Activated T-helper 2 cell treated with anti-CD3 and anti-CD28 coated beads, Interferon-gamma antibody, Interleukin-2, Interleukin-4, amounts not matched to agents 10 μg/mL and 5 μg/mL and 100 μg/mL, durations not matched to agents 14 hours and 24 hours and 36 hours (primary cell): ENCODE measurements at regions not wholly inside any gene's neighbourhood (a gene's known extent, or its start where the extent isn't known, plus 50 kb on each side); places are given as distances from the start of the nearest gene placed in this dataset.

Source experiments
- DNase-seq: peaks from one replicate; pipeline ENCODE4 v3.0.0; 2021; ENCODE audit warnings: low spot score
- H3K27ac Mint-ChIP-seq: one replicate; pipeline ENCODE4 v1.8.0; 2021; ENCODE audit warnings: mixed read lengths
- H3K27me3 Mint-ChIP-seq: one replicate; pipeline ENCODE4 v1.8.0; 2021; ENCODE audit warnings: low read depth, mixed read lengths
- H3K36me3 Mint-ChIP-seq: one replicate; pipeline ENCODE4 v1.8.0; 2021; ENCODE audit warnings: low read depth, mixed read lengths
- H3K4me1 Mint-ChIP-seq: one replicate; pipeline ENCODE4 v1.8.0; 2021; ENCODE audit warnings: low read depth, mixed read lengths
- H3K4me3 Mint-ChIP-seq: one replicate; pipeline ENCODE4 v1.8.0; 2021; ENCODE audit warnings: low read depth, mild to moderate bottlenecking, moderate library complexity, mixed read lengths
- H3K9me3 Mint-ChIP-seq: one replicate; pipeline ENCODE4 v1.8.0; 2021; ENCODE audit warnings: mixed read lengths
- intact Hi-C: fragments of 100-400 bp; cut with micrococcal nuclease; formaldehyde crosslinking; loops from one replicate; pipeline ENCODE4 v1.15.1; 2023

DNA sequence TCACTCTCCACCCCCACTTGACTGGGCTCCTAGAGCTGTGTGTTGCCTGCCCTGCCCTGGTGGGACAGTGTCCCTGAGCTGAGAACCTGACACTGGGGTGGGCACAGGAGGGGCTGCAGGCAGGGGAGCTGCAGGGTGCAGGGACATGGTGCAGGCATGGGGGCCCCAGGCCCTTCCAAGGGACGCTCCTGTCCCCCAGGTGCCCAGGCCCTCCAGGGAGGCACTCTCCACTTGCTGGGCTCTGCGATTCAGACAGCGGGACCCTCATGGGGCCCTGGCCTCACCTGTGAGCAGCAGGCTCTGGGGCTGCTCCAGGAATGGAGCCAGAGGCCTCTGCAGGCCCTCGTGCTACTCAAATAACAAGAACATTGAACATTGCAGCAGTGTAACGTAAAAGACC is 89.4 kb downstream of the BARX1 start:
- H3K9me3 Mint-ChIP-seq, result no peaks in the 10 kb centered on the region
- no peak overlapping the region for H3K27ac Mint-ChIP-seq
- no peak for DNase-seq
- intact Hi-C loops, result no loop called here
- no peaks in the 10 kb centered on the region for H3K4me1 Mint-ChIP-seq
- H3K36me3 Mint-ChIP-seq, result no peaks in the 10 kb centered on the region
- peaks cover 9% of the 10 kb centered on the region for H3K27me3 Mint-ChIP-seq
- no peak overlapping the region for H3K4me3 Mint-ChIP-seq

DNA sequence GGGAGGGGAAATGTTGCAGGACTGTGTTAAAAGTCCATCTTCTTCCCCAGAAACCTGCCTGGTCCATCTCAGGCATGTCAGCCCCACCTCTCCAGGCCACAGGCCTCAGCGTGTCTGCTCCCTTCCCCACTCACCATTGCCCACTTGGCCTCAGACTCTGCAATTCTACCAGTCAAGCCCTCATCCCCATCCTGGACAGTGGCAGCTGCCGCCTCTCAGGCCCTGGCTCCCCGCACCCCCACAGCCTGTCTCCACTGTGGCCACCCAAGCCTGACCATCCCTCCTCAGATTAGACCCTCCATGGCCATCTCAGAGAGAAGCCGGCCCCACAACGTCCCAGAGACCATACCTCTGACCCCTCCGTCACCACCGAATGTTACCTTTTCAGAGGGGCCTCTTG is 89.9 kb downstream of the BARX1 start:
- Mint-ChIP-seq H3K27me3 (peaks cover 13% of the 10 kb centered on the region), H3K36me3 (no peaks in the 10 kb centered on the region), H3K4me1 (no peaks in the 10 kb centered on the region), H3K9me3 (no peaks in the 10 kb centered on the region), H3K4me3 (no peak overlapping the region), H3K27ac (no peak overlapping the region)
- DNase-seq, result no peak
- intact Hi-C loops, result no loop called here

DNA sequence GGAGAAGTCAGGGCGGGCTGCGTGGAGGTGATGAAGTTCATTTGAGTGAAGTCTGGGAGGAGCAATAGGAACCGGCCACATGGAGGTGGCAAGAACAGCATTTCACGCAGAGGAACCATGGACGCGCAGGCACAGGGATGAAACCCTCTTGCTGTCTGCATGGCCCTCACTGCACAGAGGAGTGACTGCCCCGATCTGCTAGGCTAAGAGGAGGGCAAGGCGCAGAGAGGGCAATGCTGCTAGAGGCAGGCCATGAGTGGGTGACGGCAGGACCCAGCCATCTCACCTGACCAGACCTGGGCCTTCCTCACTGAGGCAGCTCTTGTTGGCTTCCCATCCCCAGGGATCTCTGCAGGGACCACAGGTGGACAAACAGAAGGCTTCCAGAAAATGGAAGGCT is 90.3 kb downstream of the BARX1 start:
- no peaks in the 10 kb centered on the region for H3K36me3 Mint-ChIP-seq
- no peaks in the 10 kb centered on the region for H3K4me1 Mint-ChIP-seq
- DNase-seq, result no peak
- H3K9me3 Mint-ChIP-seq, result no peaks in the 10 kb centered on the region
- intact Hi-C loops, result no loop called here
- no peak overlapping the region for H3K27ac Mint-ChIP-seq
- H3K27me3 Mint-ChIP-seq, result peaks cover 17% of the 10 kb centered on the region
- H3K4me3 Mint-ChIP-seq, result no peak overlapping the region

DNA sequence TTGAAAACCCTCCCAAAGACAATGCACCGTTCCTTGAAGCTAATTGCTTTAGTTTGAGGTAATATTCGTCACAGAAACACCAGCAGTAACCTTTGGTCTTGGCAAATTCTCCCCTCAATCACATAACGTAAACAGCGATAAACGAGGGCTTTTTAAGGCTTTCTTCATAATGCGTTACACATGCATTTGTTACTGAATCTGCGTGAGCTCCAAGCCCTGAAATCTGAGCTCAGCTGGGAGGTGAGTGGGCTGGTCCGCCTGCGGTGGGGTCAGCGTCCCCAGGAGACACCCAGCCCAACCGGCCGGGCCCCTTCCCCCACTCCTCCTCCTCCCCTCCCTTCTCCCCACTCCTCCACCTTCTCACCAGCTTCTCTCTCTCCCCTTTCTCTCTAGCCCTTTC is 91.1 kb downstream of the BARX1 start:
- DNase-seq, result no peak
- intact Hi-C loops, result no loop called here
- Mint-ChIP-seq H3K4me1 (no peaks in the 10 kb centered on the region), H3K36me3 (no peaks in the 10 kb centered on the region), H3K9me3 (no peaks in the 10 kb centered on the region), H3K27ac (no peak overlapping the region), H3K27me3 (peaks cover 20% of the 10 kb centered on the region), H3K4me3 (no peak overlapping the region)

DNA sequence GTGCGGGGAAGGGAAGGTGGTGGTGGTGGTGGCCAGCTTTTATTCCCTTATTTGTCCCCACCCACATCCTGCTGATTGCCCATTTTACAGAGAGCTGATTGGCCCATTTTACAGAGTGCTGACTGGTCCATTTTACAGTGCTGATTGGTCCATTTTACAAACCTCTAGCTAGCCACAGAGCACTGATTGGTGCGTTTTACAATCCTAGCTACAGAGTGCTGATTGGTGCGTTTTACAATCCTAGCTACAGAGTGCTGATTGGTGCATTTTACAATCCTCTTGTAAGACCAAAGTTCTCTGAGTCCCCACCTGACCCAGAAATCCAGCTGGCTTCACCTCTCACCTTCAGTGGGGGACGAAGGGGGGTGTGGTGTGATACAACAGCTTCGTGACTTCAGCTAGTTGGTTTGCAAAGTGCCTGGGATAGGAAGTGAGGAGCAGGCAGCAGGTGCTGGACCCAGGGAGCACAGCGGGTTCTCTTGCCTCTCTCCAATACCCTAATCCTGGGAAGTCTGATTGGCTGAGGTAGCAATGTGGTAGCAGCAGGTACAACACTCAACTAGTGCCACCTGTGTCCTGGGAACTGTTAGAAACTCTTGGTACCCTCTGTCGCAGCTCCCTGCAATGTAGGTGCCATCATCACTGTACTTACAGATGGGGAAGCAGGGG is 92.1 kb downstream of the BARX1 start:
- Mint-ChIP-seq H3K4me1 (no peaks in the 10 kb centered on the region), H3K4me3 (no peak overlapping the region), H3K27me3 (peaks cover 28% of the 10 kb centered on the region), H3K9me3 (no peaks in the 10 kb centered on the region), H3K27ac (no peak overlapping the region), H3K36me3 (no peaks in the 10 kb centered on the region)
- DNase-seq, result no peak
- intact Hi-C loops, result no loop called here

DNA sequence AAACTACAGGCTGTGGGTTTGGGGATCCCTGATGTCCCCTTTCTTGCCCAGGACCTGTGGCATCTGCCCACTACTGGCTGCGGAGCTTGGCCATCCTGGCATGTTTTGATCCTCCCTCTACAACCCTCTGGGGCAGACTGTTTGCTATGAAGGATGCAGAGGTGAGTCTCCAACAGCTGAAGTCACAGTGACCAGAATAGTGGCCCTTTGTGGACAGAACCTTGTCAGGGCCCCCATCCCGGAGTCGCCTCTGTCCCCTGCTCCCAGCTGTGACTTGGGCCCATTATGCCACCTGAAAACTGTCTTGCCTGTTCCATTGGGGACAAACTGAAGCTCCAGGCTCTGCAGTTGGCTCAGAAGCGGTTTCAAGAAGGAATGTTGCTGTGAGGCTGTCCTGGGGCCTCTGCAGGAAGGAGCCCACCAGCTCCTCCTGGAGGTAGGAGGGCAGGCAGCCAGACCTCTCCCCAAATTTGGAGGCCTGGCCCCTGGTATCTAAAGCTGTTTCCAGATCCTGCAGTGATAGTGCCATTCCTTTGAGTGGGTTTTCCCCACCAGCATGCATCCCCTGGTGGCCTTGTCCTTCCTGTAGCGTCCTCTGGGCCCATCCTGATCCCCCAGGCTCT is 93.3 kb downstream of the BARX1 start:
- Mint-ChIP-seq H3K27me3 (peaks cover 31% of the 10 kb centered on the region), H3K36me3 (no peaks in the 10 kb centered on the region), H3K27ac (no peak overlapping the region), H3K9me3 (no peaks in the 10 kb centered on the region), H3K4me3 (no peak overlapping the region), H3K4me1 (no peaks in the 10 kb centered on the region)
- intact Hi-C loops, result no loop called here
- no peak for DNase-seq

DNA sequence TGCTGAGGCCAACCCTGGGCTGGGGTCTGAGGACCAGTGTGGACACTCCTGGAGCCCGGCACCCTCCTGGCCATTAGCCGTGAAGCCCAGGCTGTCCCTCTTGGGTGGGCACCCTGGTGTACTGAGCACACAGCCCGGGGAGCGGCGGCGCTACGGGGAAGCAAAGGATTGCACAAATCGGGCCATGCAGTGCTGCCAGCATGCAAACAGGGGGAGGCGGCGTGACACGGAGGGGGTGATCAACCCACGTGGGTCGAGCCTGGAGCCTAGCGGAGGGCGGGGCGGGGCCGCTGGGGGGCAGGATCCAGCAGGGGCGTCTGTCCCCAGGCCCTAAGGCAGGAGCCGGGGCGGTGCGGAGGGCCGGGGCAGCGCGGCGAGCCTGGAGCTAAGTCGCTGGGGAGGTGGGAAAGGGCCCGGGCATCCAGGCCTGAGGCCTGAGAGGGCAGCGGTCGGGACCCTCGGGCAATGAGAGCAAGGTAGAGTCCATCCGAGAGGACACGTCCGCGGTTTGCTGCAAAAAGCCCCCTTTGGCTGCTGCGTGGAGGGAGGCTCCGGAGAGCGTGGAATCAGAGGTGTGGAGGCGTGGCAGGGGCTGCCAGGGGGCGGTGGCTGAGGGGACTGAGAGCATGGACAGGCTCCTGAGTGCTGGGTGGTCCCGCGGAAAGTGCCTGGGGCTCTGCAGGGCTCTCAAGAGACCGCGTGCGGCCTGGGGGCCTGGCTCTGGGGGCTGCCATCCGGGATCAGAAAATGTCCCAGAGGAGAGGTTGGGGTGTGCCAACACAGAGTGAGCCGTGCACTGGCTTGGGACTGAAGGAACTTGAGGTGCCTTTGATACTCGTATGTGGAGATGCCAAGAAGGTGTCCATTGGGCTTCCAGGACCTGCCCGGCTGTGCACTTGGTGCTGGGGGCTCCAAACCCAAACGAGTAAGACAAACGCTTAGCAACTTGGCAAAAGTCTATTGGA is 94.2 kb downstream of the BARX1 start:
- peaks cover 35% of the 10 kb centered on the region for H3K27me3 Mint-ChIP-seq
- DNase-seq, result no peak
- H3K36me3 Mint-ChIP-seq, result no peaks in the 10 kb centered on the region
- H3K4me1 Mint-ChIP-seq, result no peaks in the 10 kb centered on the region
- intact Hi-C loops, result no loop called here
- H3K4me3 Mint-ChIP-seq, result no peak overlapping the region
- no peaks in the 10 kb centered on the region for H3K9me3 Mint-ChIP-seq
- H3K27ac Mint-ChIP-seq, result no peak overlapping the region

DNA sequence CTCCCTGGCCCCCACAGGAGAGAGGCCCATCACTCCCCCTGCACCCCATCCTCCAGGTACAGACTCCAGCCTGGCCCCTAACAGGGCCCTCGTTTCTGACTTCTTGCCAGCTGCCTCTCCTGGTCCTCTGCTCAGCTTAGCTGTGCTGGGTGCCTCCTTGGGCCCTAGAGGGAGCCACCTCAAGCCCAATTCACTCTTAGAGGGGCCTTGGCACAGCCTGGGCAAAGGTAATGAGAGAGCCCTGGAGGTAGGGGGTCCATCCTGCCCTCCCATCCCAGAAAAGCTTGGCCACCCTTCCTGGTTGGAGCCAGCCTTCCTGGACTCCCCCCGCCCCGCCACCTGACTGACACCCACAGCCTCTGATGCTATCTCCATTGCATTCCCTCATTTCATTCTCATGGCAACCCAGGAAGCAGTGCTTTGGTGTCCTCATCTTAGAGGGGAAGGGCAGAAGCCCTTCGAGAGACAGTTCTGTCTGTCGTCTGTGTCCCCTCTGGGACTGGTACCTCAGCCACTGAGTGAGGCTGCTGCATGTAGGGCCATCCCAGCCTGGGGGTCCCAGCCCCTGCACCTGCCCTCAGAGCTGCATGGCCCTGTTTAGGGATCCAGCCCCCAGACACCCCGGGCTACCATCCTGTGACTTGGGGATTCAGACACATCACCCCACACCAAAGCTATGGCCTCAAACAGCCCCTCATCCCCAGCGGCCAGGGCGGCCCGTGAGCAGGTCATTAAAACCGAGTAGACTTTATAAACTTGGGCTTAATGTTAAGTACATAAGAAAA is 95.5 kb downstream of the BARX1 start:
- intact Hi-C loops, result no loop called here
- H3K4me3 Mint-ChIP-seq, result no peak overlapping the region
- H3K27ac Mint-ChIP-seq, result no peak overlapping the region
- H3K9me3 Mint-ChIP-seq, result no peaks in the 10 kb centered on the region
- H3K4me1 Mint-ChIP-seq, result no peaks in the 10 kb centered on the region
- no peaks in the 10 kb centered on the region for H3K36me3 Mint-ChIP-seq
- peaks cover 38% of the 10 kb centered on the region for H3K27me3 Mint-ChIP-seq
- DNase-seq, result no peak

DNA sequence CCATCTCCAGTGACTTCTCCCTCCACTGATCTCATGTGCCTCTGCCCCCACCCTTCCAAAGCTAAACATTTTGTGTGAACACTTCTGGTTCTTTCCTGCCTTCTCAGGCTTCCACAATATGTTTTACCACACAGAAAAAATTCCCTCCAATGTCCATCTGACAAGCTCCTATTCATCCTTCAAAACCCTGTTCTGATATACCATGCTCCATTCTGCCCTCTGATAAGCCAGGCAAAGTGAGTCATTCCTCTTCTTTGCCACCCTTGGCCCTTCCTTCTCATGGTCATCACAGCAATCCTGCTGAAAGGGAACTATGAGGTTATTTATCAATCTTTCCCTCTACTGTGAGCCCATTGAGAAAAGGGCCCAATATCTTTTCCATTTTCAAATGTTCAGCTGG is 97.6 kb downstream of the BARX1 start:
- DNase-seq, result no peak
- intact Hi-C loops, result no loop called here
- H3K27me3 Mint-ChIP-seq, result peaks cover 38% of the 10 kb centered on the region
- no peaks in the 10 kb centered on the region for H3K9me3 Mint-ChIP-seq
- H3K27ac Mint-ChIP-seq, result no peak overlapping the region
- H3K4me1 Mint-ChIP-seq, result no peaks in the 10 kb centered on the region
- H3K36me3 Mint-ChIP-seq, result no peaks in the 10 kb centered on the region
- no peak overlapping the region for H3K4me3 Mint-ChIP-seq

DNA sequence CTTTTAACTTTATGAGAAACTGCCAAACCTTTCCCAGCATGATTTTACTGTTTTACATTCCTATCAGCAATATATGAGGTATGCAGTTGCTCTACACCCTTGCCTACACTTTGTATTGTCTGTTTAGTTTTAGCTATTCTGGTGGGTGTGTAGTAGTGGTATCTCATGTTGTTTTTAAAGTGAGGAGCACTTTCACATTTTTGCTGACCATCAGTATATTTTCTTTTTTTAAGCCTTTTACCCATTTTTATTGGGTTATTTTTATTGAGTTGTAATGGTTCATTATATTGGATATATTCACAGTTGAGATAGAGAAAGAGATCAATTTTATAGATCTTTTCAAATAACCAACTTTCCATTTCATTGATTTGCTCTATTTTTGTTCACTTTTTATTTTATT is 102.4 kb downstream of the BARX1 start:
- DNase-seq, result no peak
- H3K36me3 Mint-ChIP-seq, result no peaks in the 10 kb centered on the region
- H3K27ac Mint-ChIP-seq, result no peak overlapping the region
- no peaks in the 10 kb centered on the region for H3K4me1 Mint-ChIP-seq
- no peak overlapping the region for H3K4me3 Mint-ChIP-seq
- H3K9me3 Mint-ChIP-seq, result no peaks in the 10 kb centered on the region
- intact Hi-C loops, result no loop called here
- peaks cover 25% of the 10 kb centered on the region for H3K27me3 Mint-ChIP-seq

DNA sequence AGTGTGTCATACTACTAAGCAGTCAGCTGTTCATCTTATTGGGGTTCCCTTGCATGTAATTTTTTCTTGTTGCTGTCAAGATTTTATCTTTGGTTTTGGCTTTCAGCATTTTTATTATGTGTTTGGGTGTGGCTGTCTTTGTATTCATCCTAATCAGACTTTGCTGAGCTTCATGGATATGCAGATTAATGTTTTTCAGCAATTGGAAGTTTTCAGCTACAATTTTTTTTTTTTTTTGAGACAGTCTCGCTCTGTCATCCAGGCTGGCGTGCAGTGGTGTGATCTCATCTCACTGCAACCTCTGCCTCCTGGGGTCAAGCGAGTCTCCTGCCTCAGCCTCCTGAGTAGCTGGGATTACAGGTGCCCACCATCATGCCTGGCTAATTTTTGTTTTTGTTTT is 108.8 kb downstream of the BARX1 start:
- Mint-ChIP-seq H3K9me3 (no peaks in the 10 kb centered on the region), H3K4me3 (no peak overlapping the region), H3K27ac (no peak overlapping the region), H3K36me3 (no peaks in the 10 kb centered on the region), H3K4me1 (no peaks in the 10 kb centered on the region), H3K27me3 (peaks cover 15% of the 10 kb centered on the region)
- intact Hi-C loops, result no loop called here
- no peak for DNase-seq

DNA sequence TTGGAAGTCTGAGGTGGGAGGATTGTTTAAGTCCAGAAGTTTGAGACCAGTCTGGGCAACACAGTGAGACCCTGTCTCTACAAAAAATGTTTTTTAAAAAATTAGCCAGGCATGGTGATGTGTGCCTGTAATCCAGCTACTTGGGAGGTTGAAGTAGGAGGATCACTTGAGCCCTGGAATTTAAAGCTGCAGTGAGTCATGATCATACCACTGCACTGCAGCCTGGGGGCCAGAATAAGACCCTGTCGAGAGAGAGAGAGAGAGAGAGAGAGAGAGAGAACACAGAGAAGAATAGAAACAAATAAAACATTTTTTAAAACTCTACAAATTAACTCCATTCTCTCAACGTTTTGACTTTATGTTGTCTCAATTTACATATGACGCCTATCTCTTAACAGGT is 111.8 kb downstream of the BARX1 start:
- DNase-seq, result no peak
- H3K4me3 Mint-ChIP-seq, result no peak overlapping the region
- H3K36me3 Mint-ChIP-seq, result no peaks in the 10 kb centered on the region
- no peak overlapping the region for H3K27ac Mint-ChIP-seq
- intact Hi-C loops, result no loop called here
- no peaks in the 10 kb centered on the region for H3K9me3 Mint-ChIP-seq
- peaks cover 6% of the 10 kb centered on the region for H3K27me3 Mint-ChIP-seq
- H3K4me1 Mint-ChIP-seq, result no peaks in the 10 kb centered on the region
